PC-3 (cell line): ENCODE measurements at regions not wholly inside any gene's neighbourhood (a gene's known extent, or its start where the extent isn't known, plus 50 kb on each side); places are given as distances from the start of the nearest gene placed in this dataset.

Source experiments
- CTCF ChIP-seq: fragments of 300-600 bp; sonication (generic); conservative IDR thresholded peaks from 2 replicates; pipeline ENCODE4 v1.5.1; 2017; ENCODE audit warnings: antibody characterized with exemption, low read depth, mild to moderate bottlenecking, low read length
- EZH2 ChIP-seq: fragments of 300-600 bp; sonication (generic); IDR thresholded peaks from one replicate; pipeline ENCODE4 v1.6.1; 2017; ENCODE audit warnings: antibody characterized with exemption, mild to moderate bottlenecking, low read length; ENCODE audit not compliant: unreplicated experiment

GRCh38 chr21:16082038-16082816 is 352.4 kb downstream of the USP25 start:
- TF ChIP-seq EZH2 (no peak), CTCF (peak; percentile 66)
